Stimulated activated CD8-positive, alpha-beta memory T cell treated with anti-CD3 and anti-CD28 coated beads, Interleukin-7, amount 100 ng/mL, for 4 hours (primary cell): ENCODE measurements at regions not wholly inside any gene's neighbourhood (a gene's known extent, or its start where the extent isn't known, plus 50 kb on each side); places are given as distances from the start of the nearest gene placed in this dataset.
"Not testable (repeated sequence)": the region's sequence is repeated elsewhere in the genome, so short reads cannot be mapped to it uniquely, and the experiment has no call there.

Experiments
- DNase-seq, 2 donors: peaks; one replicate each; pipeline ENCODE4 v3.0.0-alpha.2; 2020; ENCODE audit warnings: low read depth in 2 of 2

- no peak for DNase-seq
Measured at GRCh38 chr2:67777836-67778429, 284.9 kb downstream of the C1D start.

DNA sequence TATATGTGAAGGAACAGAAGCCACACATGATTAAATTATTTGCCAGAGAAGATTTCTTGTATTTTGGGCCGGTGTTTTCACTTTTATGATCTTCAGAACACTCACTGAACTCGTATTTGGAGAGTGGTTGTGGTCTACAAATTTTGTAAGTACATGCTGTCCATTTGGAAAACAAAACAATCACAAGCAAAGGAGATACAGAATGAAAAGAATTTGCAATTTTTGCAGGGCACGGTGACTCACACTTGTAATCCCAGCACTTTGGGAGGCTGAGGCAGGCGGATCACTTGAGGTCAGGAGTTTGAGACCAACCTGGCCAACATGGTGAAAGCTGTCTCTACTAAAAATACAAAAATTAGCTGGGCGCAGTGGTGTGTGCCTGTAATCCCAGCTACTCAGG, 282.0 kb downstream of the C1D start:
- DNase-seq: not testable (repeated sequence)

- no peak for DNase-seq
Measured at GRCh38 chr2:67782443-67782842, 280.4 kb downstream of the C1D start.

DNA sequence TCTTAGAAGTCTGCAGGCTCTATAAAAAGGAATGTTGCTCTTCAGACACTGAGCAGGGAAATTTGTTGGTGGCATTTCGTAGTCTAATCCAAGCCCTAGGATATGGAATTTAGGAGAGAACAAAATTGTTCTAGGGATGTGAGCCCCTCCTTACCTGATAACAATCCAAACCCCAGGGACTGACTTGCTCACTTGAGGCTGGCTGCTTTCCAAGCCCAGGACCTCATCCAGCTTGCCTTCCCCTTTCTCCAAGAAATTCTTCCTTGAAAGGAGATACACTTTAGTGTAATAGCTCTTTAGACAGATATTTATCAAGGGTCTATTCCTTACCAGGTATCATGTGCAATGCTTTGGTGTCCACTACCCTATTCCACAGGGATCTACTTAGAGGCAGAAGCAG, 279.8 kb downstream of the C1D start:
- no peak for DNase-seq

GRCh38 chr2:67790622-67791021, 272.2 kb downstream of the C1D start:
- DNase-seq: no peak

DNA sequence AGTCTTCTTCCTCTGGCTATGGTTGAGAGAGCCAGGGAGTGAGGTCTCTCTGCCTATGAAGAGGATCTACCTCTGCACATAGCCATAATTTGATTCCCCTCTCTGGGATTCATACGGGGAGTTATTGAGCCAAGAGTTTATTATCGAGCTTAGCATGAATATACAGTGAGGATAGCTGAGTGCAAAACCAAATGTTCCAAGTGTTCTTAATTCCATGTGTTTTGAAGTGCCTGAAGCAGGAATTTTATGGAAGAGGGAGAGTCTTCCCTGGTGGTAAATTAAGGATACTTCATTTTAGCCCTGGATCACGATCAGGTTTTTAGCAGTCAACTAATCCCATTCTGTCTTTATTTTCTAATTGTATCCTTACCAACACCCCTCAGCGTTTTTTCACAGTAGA, 270.6 kb downstream of the C1D start:
- DNase-seq: no peak

GRCh38 chr2:67792681-67793091, 270.1 kb downstream of the C1D start:
- no peak for DNase-seq

- DNase-seq: no peak
Measured at GRCh38 chr2:67797801-67798540, 264.8 kb downstream of the C1D start.

GRCh38 chr2:67798541-67799160, 264.2 kb downstream of the C1D start:
- no peak for DNase-seq

- no peak for DNase-seq
Measured at GRCh38 chr2:67799886-67800285, 262.9 kb downstream of the C1D start.

DNA sequence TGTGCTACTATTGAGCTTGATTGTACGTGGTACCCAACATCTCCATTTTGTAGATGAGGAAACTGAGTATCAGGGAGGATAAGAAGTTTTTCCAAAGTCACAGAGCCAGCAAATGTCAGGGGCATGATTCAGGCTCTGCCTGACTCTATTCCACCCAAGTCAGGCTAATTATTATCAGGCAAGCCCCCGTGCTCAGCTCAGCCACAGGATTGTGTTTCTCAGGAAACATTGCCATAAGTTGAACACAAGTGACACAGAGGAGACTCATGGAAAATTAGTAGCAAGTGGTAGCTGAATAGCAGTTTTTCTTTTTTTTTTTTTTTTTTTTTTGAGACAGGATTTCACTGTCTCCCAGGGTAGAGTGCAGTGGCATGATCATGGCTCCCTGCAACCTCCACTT, 260.5 kb downstream of the C1D start:
- no peak for DNase-seq

DNA sequence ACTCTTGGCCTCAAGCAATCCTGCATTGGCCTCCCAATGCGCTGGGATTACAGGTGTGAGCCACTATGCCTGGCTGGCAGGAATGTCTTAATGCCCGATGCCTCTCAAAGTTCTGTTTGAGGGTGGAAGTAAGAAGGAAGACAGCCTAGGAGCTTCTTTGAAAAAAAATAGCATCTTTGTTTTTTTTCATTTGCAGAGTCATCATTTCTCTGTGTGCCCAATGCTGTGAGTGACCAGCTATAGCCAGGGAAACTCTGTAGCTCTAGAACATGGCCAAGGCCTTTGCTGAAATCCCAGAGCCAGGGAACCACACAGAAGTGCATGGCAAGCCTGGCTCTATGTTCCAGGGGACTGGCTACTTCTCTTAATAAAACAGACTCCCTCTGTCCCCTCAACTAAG, 260.0 kb downstream of the C1D start:
- no peak for DNase-seq

DNA sequence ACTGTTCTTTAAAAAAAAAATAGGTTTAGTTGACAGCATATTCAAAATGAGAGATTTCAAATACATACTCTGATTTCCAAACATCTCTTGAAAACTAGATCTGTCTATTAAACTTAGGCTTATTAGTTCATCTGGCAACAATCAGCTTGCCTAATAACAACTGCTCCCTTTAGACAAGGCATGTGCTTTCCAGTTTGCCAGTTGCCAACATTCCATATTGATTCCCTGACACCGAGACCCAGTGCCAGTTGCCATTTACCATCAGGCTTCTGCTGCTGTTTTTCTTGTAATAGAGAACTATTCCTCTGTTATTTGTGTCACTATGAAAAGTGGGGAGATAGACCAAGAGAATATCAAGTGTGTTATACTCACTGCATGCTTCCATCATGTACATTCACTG, 256.0 kb downstream of the C1D start:
- no peak for DNase-seq

DNA sequence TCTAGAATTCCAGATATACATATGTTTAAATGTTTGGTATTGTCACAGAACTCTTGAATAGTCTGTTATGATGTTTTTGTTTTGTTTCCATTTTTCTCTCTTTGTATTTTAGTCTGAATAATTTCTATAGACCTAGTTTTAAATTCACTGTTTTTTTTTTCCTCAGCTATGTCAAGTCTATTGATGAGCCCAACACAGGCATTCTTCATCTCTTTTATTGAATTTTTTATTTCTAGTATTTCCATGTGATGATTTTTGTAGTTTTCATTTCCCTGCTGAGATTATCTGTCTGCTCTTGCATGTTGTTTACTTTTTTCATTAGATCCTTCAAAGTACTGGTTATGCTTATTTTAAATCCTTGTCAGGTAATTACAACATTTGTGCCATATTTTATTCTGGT, 254.7 kb downstream of the C1D start:
- no peak for DNase-seq

DNA sequence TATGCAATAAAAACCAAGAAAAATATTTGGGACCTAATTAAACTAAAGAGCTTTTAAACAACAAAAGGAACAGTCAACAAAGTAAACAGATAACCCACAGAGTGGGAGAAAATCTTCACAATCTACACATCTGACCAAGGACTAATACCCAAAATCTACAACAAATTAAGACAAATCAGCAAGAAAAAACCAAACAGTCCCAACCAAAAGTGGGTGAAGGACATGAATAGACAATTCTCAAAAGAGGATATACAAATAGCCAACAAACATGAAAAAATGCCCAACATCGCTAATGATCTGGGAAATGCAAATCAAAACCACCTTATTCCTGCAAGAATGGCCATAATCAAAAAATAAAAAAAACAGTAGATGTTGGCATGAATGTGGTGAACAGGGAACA, 250.1 kb downstream of the C1D start:
- DNase-seq: no peak

DNA sequence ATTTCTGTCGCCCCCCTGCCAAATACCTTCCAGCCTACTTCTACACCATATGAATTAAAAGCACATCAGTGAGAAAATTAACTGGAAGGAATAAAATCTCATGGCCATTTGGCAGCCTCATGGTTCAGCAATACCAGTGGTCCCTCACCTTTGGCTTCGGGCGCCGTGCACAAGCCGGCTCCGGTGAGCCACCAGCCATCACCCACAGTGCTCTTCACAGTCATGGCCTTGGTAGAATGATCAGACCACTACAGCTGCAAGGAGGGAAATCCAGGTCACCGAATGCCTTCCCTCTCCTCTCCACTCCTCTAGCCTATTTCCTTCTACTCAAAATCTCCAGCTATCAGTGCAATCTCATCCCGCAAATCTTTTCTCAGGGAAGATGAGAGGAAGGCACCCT, 239.1 kb downstream of the C1D start:
- no peak for DNase-seq

- no peak for DNase-seq
Measured at GRCh38 chr2:67824186-67824585, 238.6 kb downstream of the C1D start.

- no peak for DNase-seq
Measured at GRCh38 chr2:67825476-67825875, 237.3 kb downstream of the C1D start.

DNA sequence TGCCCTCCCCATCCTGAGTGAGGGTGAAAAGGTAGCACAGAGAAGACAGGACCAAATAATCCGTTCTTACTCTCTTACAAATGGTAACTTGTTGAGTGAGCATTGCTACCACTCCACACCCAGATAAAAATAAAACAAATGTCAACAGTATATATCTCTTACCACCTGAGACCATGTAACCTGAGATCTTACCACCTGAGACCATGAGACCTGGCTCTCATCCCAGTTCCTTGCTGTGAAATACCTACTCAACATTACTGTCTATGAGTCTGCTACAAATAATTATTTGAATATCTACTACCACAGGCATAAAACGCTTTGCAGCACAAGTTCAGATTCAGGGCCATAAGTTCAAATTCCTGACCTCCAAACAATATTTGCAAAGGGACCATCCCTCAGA, 234.7 kb downstream of the C1D start:
- DNase-seq: no peak

DNA sequence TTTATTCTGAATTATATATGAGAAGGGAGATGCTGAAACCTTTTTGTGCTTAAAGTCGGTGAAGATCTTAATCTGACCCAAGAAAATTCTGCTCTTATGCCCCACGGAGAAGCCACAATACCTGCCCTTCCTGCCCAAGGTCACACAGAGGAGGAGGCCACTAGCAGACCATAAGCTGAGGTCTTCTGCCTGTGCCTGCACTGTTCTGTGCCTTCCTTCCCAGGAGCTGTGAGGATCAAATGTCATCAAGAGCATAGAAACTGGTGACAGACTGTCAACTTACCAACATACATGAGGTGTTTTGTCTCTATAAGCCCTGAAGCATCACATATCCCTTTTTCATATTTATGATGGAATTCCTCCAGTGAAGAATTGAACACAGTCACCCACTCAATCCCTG, 233.3 kb downstream of the C1D start:
- DNase-seq: no peak

DNA sequence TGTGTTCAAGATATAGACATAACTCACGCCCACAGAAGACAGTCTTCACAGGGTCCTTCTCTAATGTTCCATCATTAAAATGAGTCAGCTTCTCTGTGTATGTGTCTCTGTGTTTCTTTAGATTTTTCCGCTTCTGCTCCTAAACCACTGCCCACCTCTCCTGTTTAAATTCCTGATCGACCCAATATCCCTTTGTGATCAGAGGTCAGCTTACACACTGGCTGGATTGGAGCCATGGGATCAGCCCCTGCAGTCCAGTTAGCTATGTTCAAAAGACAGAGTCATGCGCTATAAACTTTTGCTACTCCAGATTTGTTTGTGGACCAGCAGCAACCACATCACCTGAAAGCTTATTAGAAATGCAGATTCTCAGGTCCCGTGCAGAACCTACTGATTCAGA, 229.2 kb downstream of the C1D start:
- no peak for DNase-seq

GRCh38 chr2:67834482-67834881, 228.3 kb downstream of the C1D start:
- no peak for DNase-seq

- no peak for DNase-seq
Measured at GRCh38 chr2:67835266-67835665, 227.5 kb downstream of the C1D start.
